GM13977 (cell line): ENCODE measurements at regions not wholly inside any gene's neighbourhood (a gene's known extent, or its start where the extent isn't known, plus 50 kb on each side); places are given as distances from the start of the nearest gene placed in this dataset.

Source experiments
- DNase-seq: peaks from one replicate; pipeline ENCODE4 v3.0.0; 2012; ENCODE audit warnings: low spot score
- CTCF ChIP-seq: IDR thresholded peaks from 2 replicates; pipeline ENCODE4 v1.5.1; 2012; ENCODE audit warnings: mild to moderate bottlenecking, control low read depth; ENCODE audit not compliant: insufficient read depth; ENCODE audit errors: extremely low read depth, missing control alignments
- in situ Hi-C: fragments of 300-500 bp; cut with MboI; formaldehyde crosslinking; loops from one replicate; pipeline ENCODE4 v1.12.0; 2022; ENCODE audit warnings: low sequenced_read_pairs, low pct_unique_long_range_greater_than_20kb, mixed read lengths, inconsistent platforms; ENCODE audit not compliant: unreplicated experiment

- no peak for TF ChIP-seq CTCF
- DNase-seq = no peak
- in situ Hi-C loops = no loop called here
Observed at GRCh38 chr2:53519918-53520841, 247.4 kb upstream of the CHAC2 start.

GRCh38 chr2:53517406-53517805 lies 250.2 kb upstream of the CHAC2 start:
- in situ Hi-C loops = no loop called here
- DNase-seq = no peak
- no peak for TF ChIP-seq CTCF

- no peak for DNase-seq
- no peak for TF ChIP-seq CTCF
- in situ Hi-C loops = no loop called here
Observed at GRCh38 chr2:53516650-53517049, 251.0 kb upstream of the CHAC2 start.

GRCh38 chr2:53515435-53516332 lies 251.9 kb upstream of the CHAC2 start:
- no peak for DNase-seq
- in situ Hi-C loops = no loop called here
- no peak for TF ChIP-seq CTCF

GRCh38 chr2:53513167-53513666 lies 254.4 kb upstream of the CHAC2 start:
- in situ Hi-C loops = no loop called here
- no peak for TF ChIP-seq CTCF

GRCh38 chr2:53512071-53512826 lies 255.4 kb upstream of the CHAC2 start:
- no peak for TF ChIP-seq CTCF

More at GRCh38 chr2:53513167-53513666, 254.4 kb upstream of the CHAC2 start:
- DNase-seq = no peak

More at GRCh38 chr2:53512071-53512826, 255.4 kb upstream of the CHAC2 start:
- in situ Hi-C loops = no loop called here
- DNase-seq = no peak
